B cell (primary cell): ENCODE measurements at regions not wholly inside any gene's neighbourhood (a gene's known extent, or its start where the extent isn't known, plus 50 kb on each side); places are given as distances from the start of the nearest gene placed in this dataset.

Experiments
- ATAC-seq: fragments of 200-7000 bp; cut with Tn5 transposase; one replicate; pipeline ENCODE4 v1.10.0; 2021; ENCODE audit warnings: low read depth, mild to moderate bottlenecking, moderate number of reproducible peaks, moderate library complexity
- CTCF ChIA-PET: fragments of 350-600 bp; sonication (Branson Sonifier 250); formaldehyde crosslinking; loops from one replicate; lab custom pipeline; 2021; ENCODE audit warnings: antibody characterized with exemption, inconsistent platforms; lab: Charles Lee
- POLR2A ChIA-PET: fragments of 350-600 bp; sonication (Branson Sonifier 250); formaldehyde crosslinking; loops from one replicate; lab custom pipeline; 2021; ENCODE audit warnings: antibody characterized with exemption; lab: Charles Lee
- DNase-seq: peaks from one replicate; pipeline ENCODE4 v3.0.0; 2013
- H2AFZ ChIP-seq: 2 replicates; pipeline ENCODE4 v1.6.1; 2012; ENCODE audit warnings: mild to moderate bottlenecking, low read depth, low read length; ENCODE audit not compliant: insufficient read depth, poor library complexity, severe bottlenecking
- H3K27ac ChIP-seq, 2 donors: 1 replicate in 1 of 2; 2 replicates in 1 of 2; pipeline ENCODE4 v1.5.1; 2012 to 2013; ENCODE audit warnings: low read length in 2 of 2, mild to moderate bottlenecking in 2 of 2, moderate library complexity in 1 of 2
- H3K27me3 ChIP-seq, 4 experiments: fragments of 200-600 bp in 1 of 4; sonication (generic) in 1 of 4; replicated peaks in 1 of 4; 1 replicate in 2 of 4; 2 replicates in 2 of 4; pipeline versions ENCODE4 v1.6.1 to v1.7.0; 2013 to 2016; ENCODE audit warnings: low read length in 3 of 4, mild to moderate bottlenecking in 2 of 4, mixed read lengths in 1 of 4, moderate library complexity in 1 of 4; ENCODE audit not compliant: insufficient read depth in 4 of 4, control insufficient read depth in 3 of 4; ENCODE audit errors: control extremely low read depth in 1 of 4
- H3K36me3 ChIP-seq, 2 experiments: replicated peaks in 1 of 2; 1 replicate in 1 of 2; 2 replicates in 1 of 2; pipeline versions ENCODE4 v1.6.1 to v1.7.1; 2013; ENCODE audit warnings: low read length in 1 of 2; ENCODE audit not compliant: insufficient read depth in 2 of 2, control insufficient read depth in 1 of 2; ENCODE audit errors: control extremely low read depth in 1 of 2, extremely low read depth in 1 of 2
- H3K4me1 ChIP-seq, 2 donors: fragments of 200-600 bp in 1 of 2; sonication (generic) in 1 of 2; 1 replicate in 1 of 2; 2 replicates in 1 of 2; pipeline versions ENCODE4 v1.5.1 to v1.6.1; 2013 to 2017; ENCODE audit warnings: low read length in 2 of 2; ENCODE audit not compliant: control insufficient read depth in 2 of 2, insufficient read depth in 2 of 2
- H3K4me2 ChIP-seq: replicated peaks from 2 replicates; pipeline ENCODE3; 2012; ENCODE audit warnings: mild to moderate bottlenecking, low read depth, low read length; ENCODE audit not compliant: poor library complexity, severe bottlenecking
- H3K4me3 ChIP-seq, 5 experiments: fragments of 200-600 bp in 1 of 5; sonication (generic) in 1 of 5; 1 replicate in 3 of 5; 2 replicates in 2 of 5; pipeline versions ENCODE4 v1.5.1 to v1.7.0; 2011 to 2016; ENCODE audit warnings: low read length in 4 of 5, mild to moderate bottlenecking in 4 of 5, low read depth in 2 of 5, control low read depth in 1 of 5, moderate library complexity in 1 of 5; ENCODE audit not compliant: insufficient read depth in 1 of 5; ENCODE audit errors: control extremely low read depth in 1 of 5, extremely low read depth in 1 of 5
- H3K79me2 ChIP-seq: fragments of 200-600 bp; sonication (generic); one replicate; pipeline ENCODE4 v1.6.0; 2016; ENCODE audit warnings: low read length; ENCODE audit not compliant: control insufficient read depth, insufficient read depth
- H3K9ac ChIP-seq: fragments of 200-600 bp; sonication (generic); 2 replicates; pipeline ENCODE4 v1.6.1; 2017; ENCODE audit warnings: mild to moderate bottlenecking, low read length, moderate library complexity
- H3K9me3 ChIP-seq, 3 donors: one replicate each; pipeline versions ENCODE4 v1.6.1 to v1.7.1; 2013; ENCODE audit warnings: low read length in 2 of 3; ENCODE audit not compliant: control insufficient read depth in 2 of 3, insufficient read depth in 1 of 3; ENCODE audit errors: control extremely low read depth in 1 of 3
- H4K20me1 ChIP-seq: 2 replicates; pipeline ENCODE4 v1.6.0; 2012; ENCODE audit warnings: mild to moderate bottlenecking, low read length; ENCODE audit not compliant: insufficient read depth, control insufficient read depth, poor library complexity, severe bottlenecking
- H3K27ac Mint-ChIP-seq: one replicate; pipeline ENCODE4 v1.8.0; 2021; ENCODE audit warnings: mixed read lengths
- H3K27me3 Mint-ChIP-seq: one replicate; pipeline ENCODE4 v1.8.0; 2021; ENCODE audit warnings: mixed read lengths
- H3K4me1 Mint-ChIP-seq: one replicate; pipeline ENCODE4 v1.8.0; 2021; ENCODE audit warnings: mixed read lengths
- H3K4me3 Mint-ChIP-seq: one replicate; pipeline ENCODE4 v1.8.0; 2021; ENCODE audit warnings: mixed read lengths
- H3K9me3 Mint-ChIP-seq: one replicate; pipeline ENCODE4 v1.8.0; 2022; ENCODE audit warnings: mixed read lengths; ENCODE audit not compliant: insufficient read depth
- CTCF ChIP-seq: fragments of 200-600 bp; IDR thresholded peaks from one replicate; pipeline ENCODE4 v1.8.0; 2022; ENCODE audit warnings: antibody characterized with exemption, mild to moderate bottlenecking
- EZH2 ChIP-seq: IDR thresholded peaks from 2 replicates; pipeline ENCODE4 v1.6.1; 2012; ENCODE audit warnings: borderline replicate concordance, low read depth, mild to moderate bottlenecking, moderate library complexity, low read length; ENCODE audit not compliant: insufficient read depth, poor library complexity, severe bottlenecking
- WGBS: methylation state at CpG from one replicate; pipeline ENCODE4 v1.1.5; 2013; ENCODE audit warnings: missing lambda C conversion rate; ENCODE audit not compliant: insufficient coverage; 5-methylcytosine and 5-hydroxymethylcytosine counted together
- intact Hi-C: fragments of 100-400 bp; cut with micrococcal nuclease; formaldehyde crosslinking; loops from one replicate; pipeline ENCODE4 v1.10.0; 2022

GRCh38 chr9:117595650-117596049 lies 108.6 kb upstream of the TLR4 start:
- intact Hi-C loops = no loop called here
- no peaks in the 10 kb centered on the region for H3K4me1 Mint-ChIP-seq

GRCh38 chr9:117587263-117587662 lies 116.9 kb upstream of the TLR4 start:
- H3K27ac ChIP-seq = no peak overlapping the region
- Mint-ChIP-seq H3K9me3 (no peaks in the 10 kb centered on the region), H3K27me3 (no peaks in the 10 kb centered on the region), H3K4me1 (no peaks in the 10 kb centered on the region), H3K4me3 (no peak overlapping the region), H3K27ac (no peak overlapping the region)
- no peaks in the 10 kb centered on the region for H3K4me1 ChIP-seq
- H3K27me3 ChIP-seq = no peaks in the 10 kb centered on the region
- ChIA-PET POLR2A (no interaction called here), CTCF (no interaction called here)
- H3K36me3 ChIP-seq = no peaks in the 10 kb centered on the region
- no peaks in the 10 kb centered on the region for H4K20me1 ChIP-seq
- no CpG with 5 or more reads among the region's 2 CpGs for WGBS
- H3K4me3 ChIP-seq = no peak overlapping the region
- intact Hi-C loops = no loop called here
- no peaks in the 10 kb centered on the region for H3K9me3 ChIP-seq
- no peak for TF ChIP-seq EZH2
- TF ChIP-seq CTCF = no peak
- no peak overlapping the region for H3K4me2 ChIP-seq
- no peak overlapping the region for H2AFZ ChIP-seq
- no peak for ATAC-seq
- no peaks in the 10 kb centered on the region for H3K79me2 ChIP-seq
- DNase-seq = no peak
- H3K9ac ChIP-seq = no peak overlapping the region

More at GRCh38 chr9:117595650-117596049, 108.6 kb upstream of the TLR4 start:
- Mint-ChIP-seq H3K27me3 (no peaks in the 10 kb centered on the region), H3K4me3 (no peak overlapping the region), H3K9me3 (peaks cover 10% of the 10 kb centered on the region), H3K27ac (no peak overlapping the region)
- no peaks in the 10 kb centered on the region for H3K27me3 ChIP-seq
- ATAC-seq (no peak), DNase-seq (no peak)
- peaks cover 0 to 6% (median 3%) of the 10 kb centered on the region in 3 donors for H3K9me3 ChIP-seq
- no peaks in the 10 kb centered on the region for H4K20me1 ChIP-seq
- no peaks in the 10 kb centered on the region for H3K4me1 ChIP-seq
- no peak overlapping the region for H2AFZ ChIP-seq
- H3K79me2 ChIP-seq = no peaks in the 10 kb centered on the region
- H3K4me2 ChIP-seq = no peak overlapping the region
- TF ChIP-seq CTCF = no peak
- no peak for TF ChIP-seq EZH2
- H3K27ac ChIP-seq = no peak overlapping the region
- ChIA-PET POLR2A (no interaction called here), CTCF (no interaction called here)
- no CpG with 5 or more reads among the region's 3 CpGs for WGBS
- H3K4me3 ChIP-seq = no peak overlapping the region
- no peak overlapping the region for H3K9ac ChIP-seq
- H3K36me3 ChIP-seq = no peaks in the 10 kb centered on the region
